Glomerular endothelial cell (primary cell): ENCODE measurements at regions not wholly inside any gene's neighbourhood (a gene's known extent, or its start where the extent isn't known, plus 50 kb on each side); places are given as distances from the start of the nearest gene placed in this dataset.

Experiments used
- DNase-seq: peaks from one replicate; pipeline ENCODE4 v3.0.0-alpha.2; 2011; ENCODE audit warnings: low read depth, low spot score; ENCODE audit errors: extremely low read depth

GRCh38 chr12:116478243-116478773, 80.9 kb upstream of the MAP1LC3B2 start:
- DNase-seq = no peak

- DNase-seq = no peak
Observed at GRCh38 chr12:116480210-116480810, 78.9 kb upstream of the MAP1LC3B2 start.

- DNase-seq = no peak
Observed at GRCh38 chr12:116481726-116482125, 77.5 kb upstream of the MAP1LC3B2 start.

- no peak for DNase-seq
Observed at GRCh38 chr12:116482179-116482578, 77.0 kb upstream of the MAP1LC3B2 start.

GRCh38 chr12:116482859-116483258, 76.3 kb upstream of the MAP1LC3B2 start:
- no peak for DNase-seq

GRCh38 chr12:116483959-116484750, 75.0 kb upstream of the MAP1LC3B2 start:
- no peak for DNase-seq

- DNase-seq = no peak
Observed at GRCh38 chr12:116484807-116485206, 74.4 kb upstream of the MAP1LC3B2 start.

- no peak for DNase-seq
Observed at GRCh38 chr12:116489116-116489515, 70.1 kb upstream of the MAP1LC3B2 start.

- DNase-seq = no peak
Observed at GRCh38 chr12:116490471-116490870, 68.7 kb upstream of the MAP1LC3B2 start.

- DNase-seq = no peak
Observed at GRCh38 chr12:116492703-116493324, 66.4 kb upstream of the MAP1LC3B2 start.

GRCh38 chr12:116495260-116495659, 63.9 kb upstream of the MAP1LC3B2 start:
- DNase-seq = no peak

GRCh38 chr12:116497051-116497591, 62.1 kb upstream of the MAP1LC3B2 start:
- DNase-seq = no peak

GRCh38 chr12:116498471-116498870, 60.7 kb upstream of the MAP1LC3B2 start:
- no peak for DNase-seq

GRCh38 chr12:116502141-116502725, 56.9 kb upstream of the MAP1LC3B2 start:
- DNase-seq = no peak

GRCh38 chr12:116502989-116503496, 56.1 kb upstream of the MAP1LC3B2 start:
- DNase-seq = no peak

GRCh38 chr12:116504438-116504837, 54.7 kb upstream of the MAP1LC3B2 start:
- DNase-seq = no peak

GRCh38 chr12:116506697-116507064, 52.5 kb upstream of the MAP1LC3B2 start:
- no peak for DNase-seq

GRCh38 chr12:116508145-116509121, 50.7 kb upstream of the MAP1LC3B2 start:
- DNase-seq = no peak
